HG03108 (cell line): ENCODE measurements at regions not wholly inside any gene's neighbourhood (a gene's known extent, or its start where the extent isn't known, plus 50 kb on each side); places are given as distances from the start of the nearest gene placed in this dataset.
"Not testable (repeated sequence)": the region's sequence is repeated elsewhere in the genome, so short reads cannot be mapped to it uniquely, and the experiment has no call there.

ENCODE experiments used
- ATAC-seq: cut with Tn5 transposase; IDR thresholded peaks from one replicate; pipeline ENCODE4 v1.9.1; 2021; ENCODE audit warnings: moderate library complexity; ENCODE audit not compliant: unreplicated experiment

GRCh38 chr6:1156411-1156810, 155.5 kb upstream of the FOXQ1 start:
- not testable (repeated sequence) for ATAC-seq

- ATAC-seq, result no peak
Observed at GRCh38 chr6:1153696-1154245, 158.1 kb upstream of the FOXQ1 start.

- no peak for ATAC-seq
Observed at GRCh38 chr6:1146500-1146899, 165.4 kb upstream of the FOXQ1 start.

GRCh38 chr6:1145768-1146218, 166.1 kb upstream of the FOXQ1 start:
- ATAC-seq, result no peak

GRCh38 chr6:1144842-1145767, 166.8 kb upstream of the FOXQ1 start:
- no peak for ATAC-seq

- no peak for ATAC-seq
Observed at GRCh38 chr6:1143655-1144054, 168.2 kb upstream of the FOXQ1 start.

GRCh38 chr6:1139155-1139890, 172.6 kb upstream of the FOXQ1 start:
- ATAC-seq, result no peak

- no peak for ATAC-seq
Observed at GRCh38 chr6:1137849-1138248, 174.0 kb upstream of the FOXQ1 start.

- ATAC-seq, result no peak
Observed at GRCh38 chr6:1136827-1137226, 175.1 kb upstream of the FOXQ1 start.

- ATAC-seq, result no peak
Observed at GRCh38 chr6:1136415-1136774, 175.5 kb upstream of the FOXQ1 start.

- ATAC-seq, result no peak
Observed at GRCh38 chr6:1135726-1136414, 176.0 kb upstream of the FOXQ1 start.

GRCh38 chr6:1131285-1132079, 180.4 kb upstream of the FOXQ1 start:
- ATAC-seq, result no peak

GRCh38 chr6:1130709-1131108, 181.2 kb upstream of the FOXQ1 start:
- ATAC-seq, result no peak

GRCh38 chr6:1129131-1129530, 182.8 kb upstream of the FOXQ1 start:
- no peak for ATAC-seq

- ATAC-seq, result no peak
Observed at GRCh38 chr6:1127597-1128288, 184.2 kb upstream of the FOXQ1 start.

GRCh38 chr6:1127129-1127528, 184.8 kb upstream of the FOXQ1 start:
- no peak for ATAC-seq

- no peak for ATAC-seq
Observed at GRCh38 chr6:1126036-1126435, 185.9 kb upstream of the FOXQ1 start.

GRCh38 chr6:1125297-1125696, 186.6 kb upstream of the FOXQ1 start:
- ATAC-seq, result no peak

GRCh38 chr6:1124885-1125284, 187.0 kb upstream of the FOXQ1 start:
- ATAC-seq, result no peak
